ENCODE measurements at regions not wholly inside any gene's neighbourhood (a gene's known extent, or its start where the extent isn't known, plus 50 kb on each side); places are given as distances from the start of the nearest gene placed in this dataset.

DNA sequence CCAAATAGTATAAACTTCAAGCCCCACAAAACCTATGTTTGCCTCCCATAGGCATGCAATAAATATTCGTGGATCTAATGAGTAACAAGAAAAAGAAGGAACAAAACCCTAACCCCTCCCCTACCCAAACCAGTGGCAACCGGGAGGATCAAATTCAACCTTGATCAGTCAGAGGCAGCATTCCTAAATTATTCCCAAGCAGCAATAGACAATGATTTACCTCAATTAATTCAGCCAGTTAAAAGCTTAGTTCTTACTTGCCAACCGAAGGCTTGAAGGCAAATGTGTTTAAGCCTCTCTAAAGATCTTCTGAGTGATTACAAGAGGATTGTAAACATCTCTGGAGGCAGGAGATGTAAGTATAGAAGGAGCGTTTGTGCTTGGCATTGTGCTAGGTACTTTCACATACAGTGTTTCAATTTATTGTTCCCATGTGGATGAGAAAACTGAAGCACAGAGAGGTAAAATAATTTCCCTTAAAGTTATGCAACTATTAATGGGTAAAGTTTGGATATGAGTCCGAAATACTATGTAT, 197.7 kb downstream of the MTX2 start:
- in situ Hi-C loops (cut with MboI; ENCODE audit: low sequenced_read_pairs) = no loop called here

DNA sequence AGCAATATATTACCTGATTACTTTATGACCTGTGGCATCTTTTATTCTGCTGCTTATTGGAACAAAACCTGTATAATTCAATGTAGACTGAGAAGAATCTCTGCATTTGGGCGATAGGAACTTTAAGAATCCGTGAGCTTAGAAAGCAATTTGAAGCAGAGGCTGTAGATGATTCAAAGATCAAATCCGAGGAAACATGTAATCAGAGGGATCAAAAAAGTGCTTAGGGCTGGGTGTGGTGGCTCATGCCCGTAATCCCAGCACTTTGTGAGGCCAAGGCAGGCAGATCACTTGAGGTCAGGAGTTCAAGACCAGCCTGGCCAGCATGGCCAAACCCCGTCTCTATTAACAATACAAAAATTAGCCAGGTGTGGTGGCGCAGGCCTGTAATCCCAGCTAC, 198.4 kb downstream of the MTX2 start:
- in situ Hi-C loops (cut with MboI; ENCODE audit: low sequenced_read_pairs) = no loop called here

DNA sequence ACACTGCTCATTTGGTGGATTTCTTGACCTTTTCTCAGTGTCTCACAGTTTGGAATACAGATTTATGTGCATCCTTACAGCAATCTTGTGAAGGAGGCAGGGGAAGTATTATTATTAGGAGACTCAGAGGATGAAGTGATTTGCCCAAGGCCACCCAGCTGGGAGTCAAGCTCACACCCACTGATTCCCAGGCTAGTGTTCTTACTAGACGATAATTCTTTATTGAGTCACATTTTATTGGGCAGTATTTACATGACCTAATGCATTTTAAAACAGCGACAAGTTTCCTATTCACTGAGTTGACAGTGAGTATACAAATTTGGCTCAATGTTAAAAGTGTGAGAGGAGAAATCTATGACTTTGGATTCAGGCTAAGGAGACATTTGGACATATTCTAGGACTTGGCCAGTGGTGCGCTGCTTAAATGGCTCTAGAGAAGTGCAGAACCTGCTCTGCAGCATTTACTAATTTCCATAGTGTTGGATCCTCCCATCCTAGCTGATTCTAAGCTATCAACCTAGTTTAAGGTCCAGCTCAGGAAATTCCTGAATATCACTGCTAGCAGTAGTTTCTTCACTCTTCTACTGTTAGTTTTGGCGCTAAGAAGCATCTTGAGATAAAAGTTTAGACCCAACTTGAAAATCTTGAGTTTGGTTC, 199.3 kb downstream of the MTX2 start:
- in situ Hi-C loops (cut with MboI; ENCODE audit: low sequenced_read_pairs) = no loop called here

DNA sequence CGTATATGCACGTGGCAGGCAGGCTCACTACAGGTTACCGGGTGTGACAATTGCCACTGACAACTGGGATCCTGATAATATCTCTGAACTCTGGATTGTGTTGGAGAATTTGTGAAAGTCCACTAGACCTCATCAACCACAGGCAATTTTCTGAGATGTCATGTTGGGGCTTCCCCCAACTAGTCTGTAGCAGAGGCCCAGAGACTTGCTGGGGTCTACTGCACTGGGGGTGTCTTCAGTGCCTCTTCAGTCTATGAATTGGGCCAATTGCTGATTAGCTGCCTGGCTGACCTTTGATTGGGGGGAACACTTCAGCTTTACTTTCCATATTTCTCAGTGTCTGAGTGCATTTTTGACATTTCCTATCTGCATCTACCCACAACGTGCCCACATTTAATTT, 201.5 kb downstream of the MTX2 start:
- in situ Hi-C loops (cut with MboI; ENCODE audit: low sequenced_read_pairs) = no loop called here

DNA sequence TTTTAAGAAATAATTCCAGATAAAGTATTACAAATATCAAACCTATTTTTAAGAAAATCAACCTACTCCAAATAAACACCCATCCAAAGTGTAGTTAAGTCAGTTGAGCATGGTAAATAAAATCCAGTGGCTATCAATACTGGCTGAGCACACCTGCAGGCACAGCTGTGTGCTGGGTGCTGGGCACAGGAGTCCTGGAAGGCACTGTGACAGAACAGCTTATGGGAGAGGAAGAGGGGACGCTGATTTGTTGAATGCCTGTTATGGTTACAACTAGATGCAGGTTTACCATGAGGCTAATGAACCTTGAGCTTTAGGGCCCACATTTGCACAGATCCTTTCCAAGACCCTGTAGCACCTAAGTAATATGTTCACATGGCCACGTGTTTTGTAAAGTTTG, 202.7 kb downstream of the MTX2 start:
- in situ Hi-C loops (cut with MboI; ENCODE audit: low sequenced_read_pairs) = no loop called here

DNA sequence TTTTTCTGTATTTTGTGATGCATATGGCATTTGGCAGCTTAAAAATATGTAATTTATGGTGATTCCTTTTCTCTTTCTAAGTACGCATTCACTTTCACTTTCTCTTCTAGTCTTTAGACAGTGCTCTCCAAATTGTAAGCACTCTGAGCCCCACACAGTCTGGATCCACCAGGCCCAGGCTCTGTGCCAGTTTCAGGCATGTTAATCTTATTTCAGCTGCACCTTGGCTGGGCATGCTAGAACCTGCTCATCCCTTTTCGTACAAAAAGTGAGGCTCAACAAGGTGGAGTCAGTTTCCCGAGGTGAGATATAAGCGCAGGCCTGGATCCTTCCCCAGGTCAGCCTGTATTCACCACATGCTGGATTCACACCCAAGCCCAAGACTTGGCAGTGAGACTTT, 203.9 kb downstream of the MTX2 start:
- in situ Hi-C loops (cut with MboI; ENCODE audit: low sequenced_read_pairs) = no loop called here

DNA sequence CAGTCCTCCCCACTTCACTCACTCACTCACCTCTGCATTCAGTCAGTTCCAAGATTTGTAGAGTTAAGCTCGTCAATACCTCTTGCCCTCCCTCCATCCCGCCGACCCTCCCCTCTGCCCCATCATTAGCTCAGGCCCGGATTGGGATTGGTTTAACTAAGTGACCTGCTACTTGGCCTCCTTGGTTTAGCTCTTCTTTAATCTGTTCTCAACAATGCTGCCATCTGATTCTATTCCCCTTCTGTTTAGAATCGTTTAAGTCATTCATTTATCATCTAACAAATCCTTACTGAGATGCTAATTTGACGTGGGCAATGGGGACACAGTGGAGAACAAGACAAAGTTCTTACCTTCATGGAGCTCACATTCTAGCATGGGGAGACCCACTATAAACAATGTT, 204.6 kb downstream of the MTX2 start:
- in situ Hi-C loops (cut with MboI; ENCODE audit: low sequenced_read_pairs) = no loop called here

DNA sequence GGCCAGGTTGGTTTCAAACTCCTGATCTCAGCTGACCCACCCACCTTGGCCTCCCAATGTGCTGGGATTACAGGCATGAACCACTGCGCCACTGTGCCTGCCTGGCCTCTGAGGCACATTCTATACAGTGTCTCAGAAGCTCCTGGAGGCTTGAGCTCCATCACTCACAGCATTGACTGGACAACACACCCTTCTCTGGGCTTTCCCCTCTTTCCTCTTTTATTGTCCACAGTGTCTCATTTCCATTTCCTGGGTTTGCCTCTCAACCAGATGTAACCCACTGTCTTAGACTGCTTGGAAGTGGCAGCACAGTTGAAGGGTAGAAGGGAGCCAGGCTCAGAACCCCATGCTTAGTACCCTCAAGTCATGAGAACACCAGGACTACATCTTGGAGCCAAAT, 208.1 kb downstream of the MTX2 start:
- in situ Hi-C loops (cut with MboI; ENCODE audit: low sequenced_read_pairs) = no loop called here

DNA sequence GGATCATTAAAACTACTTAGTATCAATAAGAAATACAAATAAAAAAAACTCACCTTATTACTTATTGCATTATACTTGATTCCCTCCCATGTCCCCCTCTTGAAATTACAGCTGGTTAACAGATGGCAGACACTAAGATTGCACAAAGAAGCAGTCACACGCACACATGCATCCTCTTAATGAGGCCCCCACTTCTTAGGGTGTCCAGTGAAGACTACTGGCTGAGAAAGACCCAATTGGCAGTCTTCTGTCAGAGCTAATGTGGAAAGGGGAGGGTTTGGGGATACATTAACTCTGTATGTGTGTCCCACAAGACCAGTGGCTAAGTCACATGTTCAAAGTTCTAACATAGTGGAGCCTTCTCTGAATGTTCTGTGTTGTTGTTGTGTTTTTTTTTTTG, 210.7 kb downstream of the MTX2 start:
- in situ Hi-C loops (cut with MboI; ENCODE audit: low sequenced_read_pairs) = no loop called here

DNA sequence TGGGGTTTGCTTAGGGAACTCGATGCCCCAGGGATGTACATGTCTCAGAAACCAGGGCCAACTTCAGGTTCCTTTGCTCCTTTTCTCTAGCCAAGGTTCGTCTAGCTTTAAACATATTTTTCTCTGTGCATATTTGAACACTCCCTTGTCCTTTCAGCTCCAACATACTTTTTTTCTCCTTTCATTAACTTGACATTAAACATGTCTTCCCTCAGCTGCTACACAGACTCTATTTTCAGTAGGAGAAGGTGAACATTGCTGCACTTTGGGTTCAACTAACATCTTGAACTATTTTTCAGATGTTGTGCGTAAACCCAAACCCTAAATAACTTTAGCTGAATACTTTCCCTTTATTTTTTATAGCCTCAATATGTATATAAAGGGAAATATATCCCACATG, 212.9 kb downstream of the MTX2 start:
- in situ Hi-C loops (cut with MboI; ENCODE audit: low sequenced_read_pairs) = no loop called here

DNA sequence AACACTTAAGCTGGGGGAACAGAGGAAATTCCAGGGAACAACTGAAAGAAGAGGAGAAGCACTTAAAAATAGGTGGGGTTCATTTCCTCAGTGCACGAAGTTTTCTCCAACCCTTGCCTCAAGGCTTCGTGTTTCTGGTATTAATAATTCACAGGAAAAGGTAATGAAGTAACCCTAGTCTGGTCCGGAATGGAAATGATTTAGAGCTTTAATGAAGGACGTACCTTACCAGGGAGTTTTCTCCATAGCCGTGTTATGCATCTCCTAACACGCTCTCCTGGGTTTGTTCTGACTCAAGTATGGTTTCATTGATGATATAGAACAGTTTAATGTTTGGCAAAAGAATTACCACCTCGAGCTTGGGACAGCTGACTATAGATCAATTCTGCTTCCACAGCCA, 214.2 kb downstream of the MTX2 start:
- in situ Hi-C loops (cut with MboI; ENCODE audit: low sequenced_read_pairs) = no loop called here

DNA sequence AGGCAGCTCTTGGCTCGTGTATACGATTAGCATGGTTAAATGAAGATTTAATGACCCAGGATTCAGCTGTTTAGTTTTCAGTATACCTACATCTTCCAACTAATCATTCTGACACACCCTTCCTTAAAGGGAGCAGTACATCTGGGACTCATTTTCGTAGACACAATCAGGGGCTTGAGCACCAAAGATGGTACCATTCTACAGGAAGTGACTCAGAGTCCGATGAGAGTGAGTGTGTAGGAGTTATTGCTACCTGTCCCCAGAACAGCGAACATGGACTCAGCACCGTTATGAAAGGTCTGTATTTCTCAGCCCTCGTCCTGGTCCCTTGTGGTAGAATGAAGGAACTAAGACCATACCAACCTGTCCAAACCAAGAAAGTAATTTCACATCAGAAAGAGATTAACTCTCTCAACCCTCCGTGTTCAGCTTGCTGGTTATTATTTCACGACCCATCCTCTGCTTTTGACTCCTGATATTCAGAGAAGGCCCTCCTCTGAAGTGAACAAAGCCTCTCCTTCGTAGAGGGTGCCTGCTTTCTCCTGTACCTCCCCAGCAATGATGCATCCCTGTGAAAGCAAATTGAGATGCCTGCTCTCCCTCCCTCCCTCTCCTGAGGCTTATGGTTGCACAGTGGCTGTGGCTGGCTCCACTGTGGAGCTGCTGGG, 214.8 kb downstream of the MTX2 start:
- in situ Hi-C loops (cut with MboI; ENCODE audit: low sequenced_read_pairs) = no loop called here

DNA sequence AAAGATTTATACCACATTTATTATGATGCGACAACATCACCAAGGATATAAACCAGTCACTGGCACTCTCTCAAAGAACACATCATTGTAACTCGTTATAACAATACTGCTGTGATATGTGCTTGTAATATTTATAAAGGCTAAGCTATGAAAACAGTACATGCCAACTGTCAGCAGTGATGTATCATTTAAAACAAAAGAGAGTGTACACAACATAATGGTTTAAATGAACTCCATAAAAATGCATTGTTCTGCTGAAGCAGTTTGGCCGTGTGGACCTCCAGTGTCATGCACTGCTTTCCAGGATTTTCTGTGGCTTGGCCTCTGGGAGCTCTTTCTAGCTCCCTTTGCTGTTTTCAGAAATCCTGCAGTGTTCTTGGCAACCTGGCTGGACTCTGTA, 215.6 kb downstream of the MTX2 start:
- in situ Hi-C loops (cut with MboI; ENCODE audit: low sequenced_read_pairs) = no loop called here

DNA sequence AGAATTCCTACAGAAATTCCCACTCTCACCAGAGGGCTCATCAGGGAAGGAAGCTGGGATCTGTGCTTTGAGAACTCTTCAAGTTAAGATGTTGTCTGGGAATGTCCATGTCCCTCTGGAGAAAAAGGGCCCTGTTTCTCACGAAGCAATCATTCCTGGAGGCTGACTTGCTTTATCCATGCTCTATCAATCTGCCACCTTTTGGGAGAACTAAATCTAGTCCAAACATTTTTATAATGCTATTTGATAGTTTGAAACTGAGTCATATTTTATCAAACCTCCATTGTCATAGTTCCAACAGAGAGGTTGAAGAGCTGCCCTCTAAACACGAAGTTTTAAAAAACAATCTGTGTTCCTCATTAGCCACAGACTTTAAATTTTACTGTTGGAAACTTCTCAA, 219.2 kb downstream of the MTX2 start:
- in situ Hi-C loops (cut with MboI; ENCODE audit: low sequenced_read_pairs) = no loop called here

DNA sequence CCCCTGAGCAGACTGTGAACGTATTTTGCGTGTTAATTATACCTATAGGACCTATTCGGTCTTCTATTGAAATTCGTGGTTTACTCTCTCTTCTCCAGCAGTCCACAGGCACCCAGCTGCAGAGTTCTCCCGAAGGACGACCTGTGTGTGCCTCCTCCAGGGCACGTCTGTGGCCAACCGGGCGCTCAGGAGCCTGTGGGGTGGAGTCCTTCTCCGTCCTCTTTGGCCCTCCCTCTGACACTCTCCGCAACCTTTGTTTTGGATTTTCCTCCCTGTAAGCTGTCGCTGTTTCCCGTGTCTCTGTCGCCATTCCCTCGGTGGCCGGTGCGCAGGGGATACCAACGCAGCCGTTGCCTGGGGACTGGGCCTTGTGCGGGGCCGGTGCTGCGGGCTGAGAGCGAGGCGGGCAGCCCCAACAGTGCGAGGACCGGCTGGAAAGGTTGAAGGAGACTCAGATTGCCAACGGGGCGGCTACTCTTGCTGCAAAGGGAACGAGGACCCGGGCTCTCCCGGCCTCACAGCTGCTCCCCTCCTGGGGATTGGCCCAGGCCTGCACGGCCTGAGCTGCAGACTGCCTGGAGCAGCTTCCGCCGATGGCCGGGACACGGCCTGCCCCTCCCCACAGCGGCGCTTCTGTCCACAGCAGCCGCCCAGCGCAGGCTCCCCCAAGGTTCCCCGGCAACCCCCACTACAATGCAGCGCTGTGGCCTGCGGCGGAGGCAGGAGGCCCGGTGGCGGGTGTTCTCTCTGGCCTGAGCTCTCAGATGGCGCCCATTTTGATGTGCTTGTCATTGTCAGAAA, 221.0 kb downstream of the MTX2 start:
- in situ Hi-C loops (cut with MboI; ENCODE audit: low sequenced_read_pairs) = no loop called here

DNA sequence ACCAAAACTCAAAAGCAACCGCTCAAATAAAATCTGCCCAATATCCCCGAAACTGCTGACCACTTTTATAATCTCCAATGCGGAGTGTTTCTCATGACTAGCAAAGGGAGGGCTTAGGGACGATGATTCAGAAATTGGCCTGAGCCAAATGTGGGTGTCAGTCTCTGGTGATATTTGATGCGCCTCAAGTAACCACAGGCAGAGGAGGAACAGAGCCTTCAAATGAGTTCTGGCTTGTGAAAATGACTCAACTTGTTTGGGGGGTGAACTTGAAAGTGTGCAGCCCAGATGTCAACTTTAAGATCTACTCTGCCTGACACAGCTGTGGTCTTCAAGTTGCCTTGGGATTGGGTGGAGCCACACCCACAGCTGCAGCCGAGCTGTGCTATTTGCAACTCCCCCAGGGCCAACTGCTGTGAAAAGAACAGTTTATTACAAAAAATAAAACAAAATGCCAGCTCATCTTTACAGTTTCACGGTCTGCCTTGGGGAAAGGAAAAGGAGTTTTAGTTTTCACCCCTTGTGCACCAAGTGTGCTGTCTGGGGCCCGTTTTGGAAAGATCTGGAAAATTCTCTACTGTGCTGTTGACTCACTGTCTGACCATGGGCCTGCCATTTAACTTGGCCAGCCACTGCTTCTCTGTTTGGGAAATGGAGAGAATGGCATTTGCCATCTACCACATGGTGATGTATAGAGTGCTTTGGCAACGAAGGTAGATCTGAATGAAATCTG, 222.1 kb downstream of the MTX2 start:
- in situ Hi-C loops (cut with MboI; ENCODE audit: low sequenced_read_pairs) = no loop called here

DNA sequence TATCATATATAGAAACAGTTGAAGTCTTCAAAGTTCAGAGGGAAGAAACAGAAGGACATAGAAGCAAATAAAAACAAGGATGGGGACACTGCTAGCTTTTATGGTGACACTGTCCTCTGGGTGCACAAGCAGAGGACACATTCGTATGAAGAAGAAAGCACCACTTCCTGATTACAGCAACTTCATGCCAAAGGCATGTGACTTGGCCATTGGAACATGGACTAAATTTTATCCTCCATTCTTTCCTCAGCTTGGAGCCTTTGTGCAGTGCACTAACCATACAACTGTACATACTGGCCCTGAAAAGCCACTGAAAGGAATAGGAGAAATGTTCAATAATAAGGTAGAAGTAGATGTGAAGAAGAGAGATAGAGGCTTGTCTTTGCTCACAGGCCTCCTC, 223.3 kb downstream of the MTX2 start:
- in situ Hi-C loops (cut with MboI; ENCODE audit: low sequenced_read_pairs) = no loop called here

DNA sequence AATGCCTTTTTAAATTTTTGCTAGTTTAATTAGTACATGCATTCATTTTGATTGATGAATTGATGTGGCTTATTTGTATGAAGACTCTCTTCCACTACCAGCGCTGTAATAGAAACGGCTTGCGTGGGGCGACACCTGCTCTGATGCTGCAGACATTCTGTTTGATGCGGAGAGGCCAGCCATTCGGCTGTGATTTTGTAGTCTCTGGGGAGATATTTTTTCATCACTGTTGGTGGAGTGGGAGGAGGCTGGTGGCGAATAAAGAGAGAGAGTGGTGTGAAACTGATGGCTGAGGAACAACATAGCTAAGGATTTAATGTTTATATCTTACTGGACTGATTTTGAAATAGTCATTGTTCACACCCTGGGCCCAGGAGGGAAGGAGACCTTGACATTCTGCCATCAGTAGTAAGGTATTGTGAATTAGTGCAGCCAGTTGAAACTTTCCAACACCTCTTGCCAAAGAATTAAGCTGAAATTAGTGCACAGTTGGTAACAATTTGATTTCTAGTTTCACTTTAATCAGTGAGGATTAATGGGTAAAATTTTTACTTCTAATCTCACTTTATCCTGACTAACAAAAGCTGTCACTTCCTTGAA, 224.1 kb downstream of the MTX2 start:
- in situ Hi-C loops (cut with MboI; ENCODE audit: low sequenced_read_pairs) = no loop called here

DNA sequence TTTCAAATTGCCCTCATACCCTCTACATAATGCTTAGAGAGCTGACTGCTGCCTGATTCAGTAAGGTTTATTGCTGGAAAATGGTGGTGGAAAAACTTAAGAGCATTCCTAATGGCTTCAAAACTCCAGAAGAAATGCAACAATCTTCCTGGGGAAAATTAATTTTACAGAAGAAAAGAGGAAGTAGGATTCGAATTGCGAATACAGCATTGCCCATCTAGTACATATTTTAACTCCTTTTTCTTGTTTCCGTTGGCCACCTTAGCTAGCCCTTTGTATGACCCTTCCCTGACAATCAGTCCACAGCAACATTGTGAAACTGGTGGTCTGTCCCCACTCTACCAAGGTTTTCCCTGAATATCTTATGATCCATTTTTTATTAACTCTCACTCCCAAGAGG, 224.7 kb downstream of the MTX2 start:
- in situ Hi-C loops (cut with MboI; ENCODE audit: low sequenced_read_pairs) = no loop called here

DNA sequence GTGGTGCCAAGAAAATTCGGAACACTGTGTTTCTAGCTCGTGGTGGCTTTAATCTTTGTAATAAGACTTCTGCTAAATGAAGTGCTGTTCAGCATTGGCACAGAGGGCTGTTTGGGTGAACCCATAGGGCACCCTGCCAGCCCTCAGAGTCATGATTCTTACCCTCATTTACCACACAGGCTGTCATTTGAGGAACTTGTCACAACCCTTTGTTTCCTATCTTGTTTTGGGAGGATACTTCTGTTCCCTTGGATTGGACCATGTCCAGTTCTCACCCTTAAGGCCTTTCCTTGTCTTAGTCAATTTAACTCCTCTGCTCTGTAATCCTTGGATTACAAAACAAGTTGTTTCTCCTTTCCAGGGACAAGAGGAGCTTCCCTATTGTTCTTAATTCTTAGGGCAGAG, 225.7 kb downstream of the MTX2 start:
- in situ Hi-C loops (cut with MboI; ENCODE audit: low sequenced_read_pairs) = no loop called here

DNA sequence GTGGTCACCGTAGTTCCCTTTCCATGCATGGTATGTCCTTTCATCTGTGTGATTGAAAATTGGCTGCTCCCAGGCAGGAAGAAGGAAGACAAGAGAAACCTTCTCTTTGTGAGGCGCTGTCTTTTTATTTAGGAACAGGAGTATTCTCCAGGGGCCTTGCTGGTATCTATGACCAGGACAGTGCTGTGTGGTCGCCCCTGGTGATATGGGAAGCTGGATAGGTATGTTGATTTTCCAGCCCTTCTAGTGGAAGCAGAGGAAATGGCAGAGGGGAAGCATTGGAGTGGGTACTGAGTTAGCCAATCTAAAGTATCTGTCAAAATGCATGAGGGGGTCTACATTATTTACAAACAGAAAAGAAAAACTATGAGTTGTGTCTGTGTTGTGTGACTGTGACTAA, 226.6 kb downstream of the MTX2 start:
- in situ Hi-C loops (cut with MboI; ENCODE audit: low sequenced_read_pairs) = no loop called here
